GM23338 (cell line): ENCODE measurements at regions not wholly inside any gene's neighbourhood (a gene's known extent, or its start where the extent isn't known, plus 50 kb on each side); places are given as distances from the start of the nearest gene placed in this dataset.
A peak's percentile ranks its signal among the peaks of the same experiment; 100 is the strongest.

Experiments used
- ATAC-seq: fragments of 200-7000 bp; cut with Tn5 transposase; 3 replicates; pipeline ENCODE4 v1.9.1; 2020
- DNase-seq: peaks from one replicate; pipeline ENCODE4 v3.0.0-alpha.2; 2015; ENCODE audit warnings: low spot score
- H2AFZ ChIP-seq: fragments of 200-600 bp; sonication (generic); 2 replicates; pipeline ENCODE4 v1.8.0; 2016; ENCODE audit warnings: antibody characterized with exemption, mild to moderate bottlenecking, moderate library complexity
- H3F3A ChIP-seq: fragments of 200-600 bp; sonication (generic); replicated peaks from 2 replicates; pipeline ENCODE4 v1.8.0; 2017; ENCODE audit warnings: antibody characterized with exemption, mixed run types, low read depth
- H3K27ac ChIP-seq: fragments of 200-600 bp; sonication (generic); 2 replicates; pipeline ENCODE4 v1.6.1; 2016; ENCODE audit warnings: low read depth
- H3K27me3 ChIP-seq: fragments of 200-600 bp; sonication (generic); 2 replicates; pipeline ENCODE4 v1.8.0; 2016; ENCODE audit warnings: mild to moderate bottlenecking, mixed run types, moderate library complexity; ENCODE audit not compliant: insufficient read depth
- H3K36me3 ChIP-seq: fragments of 200-600 bp; sonication (generic); 2 replicates; pipeline ENCODE4 v1.8.0; 2016; ENCODE audit warnings: mild to moderate bottlenecking; ENCODE audit not compliant: insufficient read depth
- H3K4me1 ChIP-seq: fragments of 200-600 bp; sonication (generic); 2 replicates; pipeline ENCODE4 v1.8.0; 2016; ENCODE audit warnings: mild to moderate bottlenecking, moderate library complexity; ENCODE audit not compliant: insufficient read depth
- H3K4me2 ChIP-seq: fragments of 200-600 bp; sonication (generic); 2 replicates; pipeline ENCODE4 v1.7.1; 2017; ENCODE audit warnings: mixed run types
- H3K4me3 ChIP-seq: fragments of 200-600 bp; sonication (generic); 2 replicates; pipeline ENCODE4 v1.6.1; 2016; ENCODE audit warnings: mixed run types
- H3K79me2 ChIP-seq: fragments of 200-600 bp; sonication (generic); replicated peaks from 2 replicates; pipeline ENCODE4 v1.8.0; 2017; ENCODE audit warnings: mild to moderate bottlenecking; ENCODE audit not compliant: insufficient read depth
- H3K9me2 ChIP-seq: fragments of 200-600 bp; sonication (generic); 2 replicates; pipeline ENCODE4 v1.8.0; 2017; ENCODE audit not compliant: insufficient read depth
- H4K20me1 ChIP-seq: fragments of 200-600 bp; sonication (generic); replicated peaks from 2 replicates; pipeline ENCODE4 v1.8.0; 2017; ENCODE audit warnings: mild to moderate bottlenecking; ENCODE audit not compliant: insufficient read depth
- H3K27ac Mint-ChIP-seq: 2 replicates; pipeline ENCODE4 v1.8.0; 2020; ENCODE audit warnings: inconsistent platforms, mild to moderate bottlenecking, moderate library complexity, mixed read lengths
- H3K27me3 Mint-ChIP-seq: 3 replicates; pipeline ENCODE4 v1.8.0; 2022; ENCODE audit warnings: low read depth, mild to moderate bottlenecking, moderate library complexity, mixed read lengths, inconsistent platforms; ENCODE audit not compliant: insufficient read depth, poor library complexity
- H3K36me3 Mint-ChIP-seq: 3 replicates; pipeline ENCODE4 v1.8.0; 2021; ENCODE audit warnings: low read depth, mild to moderate bottlenecking, inconsistent platforms, moderate library complexity, mixed read lengths
- H3K4me1 Mint-ChIP-seq: 3 replicates; pipeline ENCODE4 v1.8.0; 2020; ENCODE audit warnings: mild to moderate bottlenecking, inconsistent platforms, mixed read lengths
- H3K4me3 Mint-ChIP-seq: 3 replicates; pipeline ENCODE4 v1.8.0; 2021; ENCODE audit warnings: moderate library complexity, mild to moderate bottlenecking, inconsistent platforms, mixed read lengths
- H3K9me3 Mint-ChIP-seq: 3 replicates; pipeline ENCODE4 v1.8.0; 2020; ENCODE audit warnings: moderate library complexity, mild to moderate bottlenecking, inconsistent platforms, mixed read lengths
- CREB1 ChIP-seq: fragments of 250-450 bp; sonication (Bioruptor Pico); IDR thresholded peaks from 2 replicates; pipeline ENCODE4 v1.5.0; 2020; ENCODE audit warnings: low read depth, mild to moderate bottlenecking, moderate library complexity
- CTCF ChIP-seq, 2 experiments: fragments of 200-600 bp in 1 of 2; sonication (generic) in 1 of 2; conservative IDR thresholded peaks; 2 replicates each; pipeline versions ENCODE4 v1.5.1 to v1.6.1; 2016 to 2017; ENCODE audit warnings: antibody characterized with exemption in 2 of 2, low read depth in 2 of 2, mild to moderate bottlenecking in 2 of 2, moderate library complexity in 1 of 2
- ETS1 ChIP-seq: IDR thresholded peaks from 2 replicates; pipeline ENCODE4 v1.6.1; 2016; ENCODE audit warnings: antibody characterized with exemption
- JUNB ChIP-seq: IDR thresholded peaks from one replicate; pipeline ENCODE4 v1.6.1; 2016; ENCODE audit warnings: antibody characterized with exemption; ENCODE audit not compliant: unreplicated experiment
- POLR2AphosphoS5 ChIP-seq: IDR thresholded peaks from 2 replicates; pipeline ENCODE4 v1.6.1; 2016; ENCODE audit warnings: antibody characterized with exemption, low read depth
- STAT1 ChIP-seq: IDR thresholded peaks from one replicate; pipeline ENCODE4 v1.6.1; 2016; ENCODE audit warnings: antibody characterized with exemption; ENCODE audit not compliant: unreplicated experiment
- ZNF114 ChIP-seq: fragments of 250-450 bp; sonication (Bioruptor Pico); IDR thresholded peaks from 2 replicates; pipeline ENCODE4 v1.5.0; 2020; ENCODE audit warnings: mild to moderate bottlenecking, moderate library complexity
- ZNF331 ChIP-seq: fragments of 250-450 bp; sonication (Bioruptor Pico); IDR thresholded peaks from 2 replicates; pipeline ENCODE4 v1.5.0; 2020; ENCODE audit warnings: low read depth, mild to moderate bottlenecking, moderate library complexity
- ZNF462 ChIP-seq: fragments of 250-450 bp; sonication (Bioruptor Pico); IDR thresholded peaks from 2 replicates; pipeline ENCODE4 v1.5.0; 2020; ENCODE audit warnings: mild to moderate bottlenecking, moderate library complexity

- Mint-ChIP-seq H3K9me3 (no peaks in the 10 kb centered on the region), H3K4me3 (peak overlapping the region; percentile 73), H3K27me3 (peaks cover 15% of the 10 kb centered on the region), H3K4me1 (peaks cover 38% of the 10 kb centered on the region), H3K27ac (peak overlapping the region; percentile 95), H3K36me3 (peaks cover 4% of the 10 kb centered on the region; the same call in 1 of the 3 replicates)
- H3F3A ChIP-seq: peaks cover 22% of the 10 kb centered on the region; the same call in 1 of the 2 replicates
- H4K20me1 ChIP-seq: peaks cover under 1% of the 10 kb centered on the region; the same call in 1 of the 2 replicates
- peak overlapping the region; percentile 80 for H3K4me3 ChIP-seq
- H3K4me1 ChIP-seq: peaks cover 20% of the 10 kb centered on the region
- H3K27me3 ChIP-seq: no peaks in the 10 kb centered on the region
- peak; percentile 32 for ATAC-seq
- H3K4me2 ChIP-seq: peak overlapping the region; percentile 90
- H3K79me2 ChIP-seq: peaks cover 39% of the 10 kb centered on the region
- TF ChIP-seq ZNF331 (CRISPR knock-in tag) (no peak), STAT1 (no peak), ZNF462 (CRISPR knock-in tag) (no peak), ZNF114 (CRISPR knock-in tag) (no peak), CREB1 (no peak), POLR2AphosphoS5 (no peak; the same call in 1 of the 2 replicates), JUNB (no peak), CTCF (conservative IDR thresholded peaks at IDR 0.05; ENCODE audit: low read depth in 2 of 2) (peak; percentile 74 to 83), ETS1 (no peak)
- no peaks in the 10 kb centered on the region for H3K9me2 ChIP-seq
- peak overlapping the region; percentile 96 for H3K27ac ChIP-seq
- no peak overlapping the region for H2AFZ ChIP-seq
- H3K36me3 ChIP-seq: no peaks in the 10 kb centered on the region
- DNase-seq: peak; percentile 87
Observed at GRCh38 chr1:39102537-39103327, 76.6 kb downstream of the NDUFS5 start.
